ENCODE measurements at regions not wholly inside any gene's neighbourhood (a gene's known extent, or its start where the extent isn't known, plus 50 kb on each side); places are given as distances from the start of the nearest gene placed in this dataset.

- no peak for TF ChIP-seq CTCF (IDR thresholded peaks at IDR 0.05)
- no peak for TF ChIP-seq POLR2A (IDR thresholded peaks at IDR 0.05)
Observed at GRCh38 chr1:163824490-163824889, 502.7 kb downstream of the NUF2 start.

All from Peyer's patch (tissue), 4 donors.